ENCODE measurements at regions not wholly inside any gene's neighbourhood (a gene's known extent, or its start where the extent isn't known, plus 50 kb on each side); places are given as distances from the start of the nearest gene placed in this dataset.

DNA sequence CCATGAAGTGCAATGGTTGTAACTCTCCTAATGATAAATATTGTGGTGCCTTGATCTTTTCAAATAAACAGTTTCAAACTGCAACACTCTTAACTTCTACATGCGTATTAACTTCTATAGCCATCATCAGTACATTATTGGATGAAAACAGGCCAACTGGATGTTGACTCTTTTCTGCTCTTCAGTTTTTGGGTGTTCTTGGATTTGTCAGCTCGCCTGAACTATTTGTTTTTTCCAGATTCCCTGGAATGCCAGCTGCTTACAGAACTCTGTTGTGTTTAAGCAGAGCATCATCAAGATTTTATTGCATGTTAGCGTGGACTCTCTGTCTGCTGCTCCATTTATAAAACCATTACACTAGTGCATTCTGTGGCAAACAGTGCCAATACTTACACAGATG, 626.1 kb downstream of the HDGFL1 start:
- TF ChIP-seq, protein P1, sequence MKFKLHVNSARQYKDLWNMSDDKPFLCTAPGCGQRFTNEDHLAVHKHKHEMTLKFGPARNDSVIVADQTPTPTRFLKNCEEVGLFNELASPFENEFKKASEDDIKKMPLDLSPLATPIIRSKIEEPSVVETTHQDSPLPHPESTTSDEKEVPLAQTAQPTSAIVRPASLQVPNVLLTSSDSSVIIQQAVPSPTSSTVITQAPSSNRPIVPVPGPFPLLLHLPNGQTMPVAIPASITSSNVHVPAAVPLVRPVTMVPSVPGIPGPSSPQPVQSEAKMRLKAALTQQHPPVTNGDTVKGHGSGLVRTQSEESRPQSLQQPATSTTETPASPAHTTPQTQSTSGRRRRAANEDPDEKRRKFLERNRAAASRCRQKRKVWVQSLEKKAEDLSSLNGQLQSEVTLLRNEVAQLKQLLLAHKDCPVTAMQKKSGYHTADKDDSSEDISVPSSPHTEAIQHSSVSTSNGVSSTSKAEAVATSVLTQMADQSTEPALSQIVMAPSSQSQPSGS (tag by site-specific recombination; IDR thresholded peaks at IDR 0.05; ENCODE audit: low read depth), result no peak
- no peak for TF ChIP-seq ZNF335 (tag by site-specific recombination; conservative IDR thresholded peaks at IDR 0.05)
- no peak for TF ChIP-seq ZNF394 (tag by site-specific recombination; IDR thresholded peaks at IDR 0.05; ENCODE audit: borderline replicate concordance)
- no peak for TF ChIP-seq ZNF701 (tag by site-specific recombination; IDR thresholded peaks at IDR 0.05)
- TF ChIP-seq TCF7L2 (IDR thresholded peaks at IDR 0.05; ENCODE audit: borderline replicate concordance, low read depth, low read length), result no peak
- TF ChIP-seq, protein P2, sequence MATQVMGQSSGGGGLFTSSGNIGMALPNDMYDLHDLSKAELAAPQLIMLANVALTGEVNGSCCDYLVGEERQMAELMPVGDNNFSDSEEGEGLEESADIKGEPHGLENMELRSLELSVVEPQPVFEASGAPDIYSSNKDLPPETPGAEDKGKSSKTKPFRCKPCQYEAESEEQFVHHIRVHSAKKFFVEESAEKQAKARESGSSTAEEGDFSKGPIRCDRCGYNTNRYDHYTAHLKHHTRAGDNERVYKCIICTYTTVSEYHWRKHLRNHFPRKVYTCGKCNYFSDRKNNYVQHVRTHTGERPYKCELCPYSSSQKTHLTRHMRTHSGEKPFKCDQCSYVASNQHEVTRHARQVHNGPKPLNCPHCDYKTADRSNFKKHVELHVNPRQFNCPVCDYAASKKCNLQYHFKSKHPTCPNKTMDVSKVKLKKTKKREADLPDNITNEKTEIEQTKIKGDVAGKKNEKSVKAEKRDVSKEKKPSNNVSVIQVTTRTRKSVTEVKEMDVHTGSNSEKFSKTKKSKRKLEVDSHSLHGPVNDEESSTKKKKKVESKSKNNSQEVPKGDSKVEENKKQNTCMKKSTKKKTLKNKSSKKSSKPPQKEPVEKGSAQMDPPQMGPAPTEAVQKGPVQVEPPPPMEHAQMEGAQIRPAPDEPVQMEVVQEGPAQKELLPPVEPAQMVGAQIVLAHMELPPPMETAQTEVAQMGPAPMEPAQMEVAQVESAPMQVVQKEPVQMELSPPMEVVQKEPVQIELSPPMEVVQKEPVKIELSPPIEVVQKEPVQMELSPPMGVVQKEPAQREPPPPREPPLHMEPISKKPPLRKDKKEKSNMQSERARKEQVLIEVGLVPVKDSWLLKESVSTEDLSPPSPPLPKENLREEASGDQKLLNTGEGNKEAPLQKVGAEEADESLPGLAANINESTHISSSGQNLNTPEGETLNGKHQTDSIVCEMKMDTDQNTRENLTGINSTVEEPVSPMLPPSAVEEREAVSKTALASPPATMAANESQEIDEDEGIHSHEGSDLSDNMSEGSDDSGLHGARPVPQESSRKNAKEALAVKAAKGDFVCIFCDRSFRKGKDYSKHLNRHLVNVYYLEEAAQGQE (tag by site-specific recombination; IDR thresholded peaks at IDR 0.05), result no peak
